ENCODE measurements at regions not wholly inside any gene's neighbourhood (a gene's known extent, or its start where the extent isn't known, plus 50 kb on each side); places are given as distances from the start of the nearest gene placed in this dataset.

DNA sequence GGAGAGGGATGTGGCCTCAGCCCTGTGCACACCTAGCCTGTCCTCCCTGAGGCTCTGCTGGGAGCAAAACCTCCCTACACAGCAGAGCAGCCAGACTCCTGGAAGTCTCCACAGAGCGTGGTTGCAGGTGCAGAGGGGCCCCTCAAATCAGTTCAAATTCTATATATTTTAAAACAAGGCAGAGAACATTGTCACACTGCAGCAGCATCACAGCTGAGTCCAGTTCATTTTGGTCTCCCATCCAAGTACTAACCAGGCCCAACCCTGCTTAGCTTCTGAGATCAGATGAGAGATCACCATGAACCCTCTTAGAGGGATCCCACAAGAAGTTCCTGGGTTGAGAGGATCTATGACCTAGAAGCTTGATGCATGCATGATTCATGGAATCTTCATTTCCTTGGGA lies 331.0 kb upstream of the RGMA start:
- 83 to 86% methylated on average over 1 of the region's 1 CpG for WGBS, 2 donors
- Histone ChIP-seq H3K4me1 (no peaks in the 10 kb centered on the region), H3K4me3 (no peak overlapping the region), H3K9me3 (no peaks in the 10 kb centered on the region), H3K36me3 (no peaks in the 10 kb centered on the region), H3K27me3 (no peaks in the 10 kb centered on the region), H3K27ac (no peak overlapping the region)
- DNase-seq (no peak), ATAC-seq (no peak), FAIRE-seq (no peak)
- intact Hi-C loops (cut with DNase I): no loop called here
- TF ChIP-seq, protein P1, sequence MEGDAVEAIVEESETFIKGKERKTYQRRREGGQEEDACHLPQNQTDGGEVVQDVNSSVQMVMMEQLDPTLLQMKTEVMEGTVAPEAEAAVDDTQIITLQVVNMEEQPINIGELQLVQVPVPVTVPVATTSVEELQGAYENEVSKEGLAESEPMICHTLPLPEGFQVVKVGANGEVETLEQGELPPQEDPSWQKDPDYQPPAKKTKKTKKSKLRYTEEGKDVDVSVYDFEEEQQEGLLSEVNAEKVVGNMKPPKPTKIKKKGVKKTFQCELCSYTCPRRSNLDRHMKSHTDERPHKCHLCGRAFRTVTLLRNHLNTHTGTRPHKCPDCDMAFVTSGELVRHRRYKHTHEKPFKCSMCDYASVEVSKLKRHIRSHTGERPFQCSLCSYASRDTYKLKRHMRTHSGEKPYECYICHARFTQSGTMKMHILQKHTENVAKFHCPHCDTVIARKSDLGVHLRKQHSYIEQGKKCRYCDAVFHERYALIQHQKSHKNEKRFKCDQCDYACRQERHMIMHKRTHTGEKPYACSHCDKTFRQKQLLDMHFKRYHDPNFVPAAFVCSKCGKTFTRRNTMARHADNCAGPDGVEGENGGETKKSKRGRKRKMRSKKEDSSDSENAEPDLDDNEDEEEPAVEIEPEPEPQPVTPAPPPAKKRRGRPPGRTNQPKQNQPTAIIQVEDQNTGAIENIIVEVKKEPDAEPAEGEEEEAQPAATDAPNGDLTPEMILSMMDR (IDR thresholded peaks at IDR 0.05): no peak

DNA sequence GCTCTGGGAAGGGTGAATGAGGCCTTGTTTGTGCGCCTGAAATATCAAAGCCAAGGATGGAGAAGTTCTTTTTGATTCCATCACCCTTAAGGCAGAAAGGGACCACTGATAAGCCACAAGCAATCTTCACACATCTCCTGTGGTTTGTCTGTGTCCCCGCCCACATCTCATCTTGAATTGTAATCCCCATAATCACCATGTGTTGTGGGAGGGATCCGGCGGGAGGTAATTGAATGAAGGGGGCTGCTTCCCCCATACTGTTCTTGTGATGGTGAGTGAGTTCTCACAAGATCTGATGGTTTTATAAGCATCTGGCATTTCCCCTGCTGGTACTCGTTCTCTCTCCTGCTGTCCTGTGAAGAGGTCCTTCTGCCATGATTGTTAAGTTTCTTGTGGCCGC lies 329.6 kb upstream of the RGMA start:
- Histone ChIP-seq H3K27ac (no peak overlapping the region), H3K4me3 (no peak overlapping the region), H3K4me1 (no peaks in the 10 kb centered on the region), H3K27me3 (no peaks in the 10 kb centered on the region), H3K36me3 (no peaks in the 10 kb centered on the region), H3K9me3 (no peaks in the 10 kb centered on the region)
- TF ChIP-seq, protein P1 (IDR thresholded peaks at IDR 0.05): no peak
- no peak for FAIRE-seq
- 87 to 94% methylated on average over 6 of the region's 6 CpGs for WGBS, 2 donors
- intact Hi-C loops (cut with DNase I): no loop called here
- DNase-seq: no peak
- ATAC-seq: no peak

DNA sequence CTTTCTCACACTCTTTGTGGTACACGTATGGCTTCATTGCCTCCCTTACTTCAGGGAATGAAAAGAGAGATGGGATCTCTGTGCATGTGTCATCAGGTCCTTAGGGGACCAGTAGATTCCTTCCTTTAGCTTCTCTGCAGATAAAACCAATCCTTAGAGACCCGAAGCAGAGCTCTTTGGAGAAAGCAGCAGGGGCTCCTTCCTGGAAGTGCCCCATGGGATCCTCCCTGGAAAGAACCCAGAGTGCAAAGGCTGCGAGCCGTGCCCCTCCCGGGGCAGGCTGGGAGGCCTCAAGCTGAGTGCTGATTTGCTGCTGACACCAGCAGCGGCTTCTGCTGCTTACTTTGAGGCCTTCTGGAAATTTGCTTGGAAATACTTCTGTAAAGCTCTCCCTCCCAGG lies 328.6 kb upstream of the RGMA start:
- Histone ChIP-seq H3K27me3 (no peaks in the 10 kb centered on the region), H3K9me3 (no peaks in the 10 kb centered on the region), H3K4me3 (no peak overlapping the region), H3K36me3 (no peaks in the 10 kb centered on the region), H3K4me1 (no peaks in the 10 kb centered on the region), H3K27ac (no peak overlapping the region)
- 81 to 88% methylated on average over 6 of the region's 6 CpGs for WGBS, 2 donors
- DNase-seq (peak in 1 of 6 donors; percentile 13), FAIRE-seq (no peak), ATAC-seq (no peak)
- intact Hi-C loops (cut with DNase I): no loop called here
- TF ChIP-seq, protein P1 (IDR thresholded peaks at IDR 0.05): no peak

DNA sequence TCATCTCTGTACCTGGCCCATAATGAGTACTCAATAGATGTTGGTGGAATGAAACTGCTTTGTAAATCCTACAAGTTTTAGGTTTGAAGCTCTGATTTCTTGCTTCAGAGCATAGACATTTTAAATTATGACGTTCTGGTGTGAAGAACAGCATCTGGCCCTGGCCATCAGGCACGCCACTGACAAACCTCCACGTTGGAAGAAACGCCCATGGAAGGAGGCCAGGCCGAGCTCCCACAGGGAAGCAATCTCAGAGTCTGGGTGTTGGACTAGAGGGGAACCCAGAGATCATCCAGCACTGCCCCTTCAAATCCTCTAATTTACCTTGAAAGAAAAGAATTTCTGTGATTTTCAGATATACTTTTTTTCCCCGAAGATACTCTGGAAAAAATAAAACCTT lies 328.1 kb upstream of the RGMA start:
- Histone ChIP-seq H3K36me3 (no peaks in the 10 kb centered on the region), H3K27me3 (no peaks in the 10 kb centered on the region), H3K9me3 (no peaks in the 10 kb centered on the region), H3K27ac (no peak overlapping the region), H3K4me1 (no peaks in the 10 kb centered on the region), H3K4me3 (no peak overlapping the region)
- intact Hi-C loops (cut with DNase I): no loop called here
- ATAC-seq: no peak
- no peak for DNase-seq
- TF ChIP-seq, protein P1 (IDR thresholded peaks at IDR 0.05): no peak
- FAIRE-seq: no peak
- 70 to 72% methylated on average over 6 of the region's 6 CpGs for WGBS, 2 donors

DNA sequence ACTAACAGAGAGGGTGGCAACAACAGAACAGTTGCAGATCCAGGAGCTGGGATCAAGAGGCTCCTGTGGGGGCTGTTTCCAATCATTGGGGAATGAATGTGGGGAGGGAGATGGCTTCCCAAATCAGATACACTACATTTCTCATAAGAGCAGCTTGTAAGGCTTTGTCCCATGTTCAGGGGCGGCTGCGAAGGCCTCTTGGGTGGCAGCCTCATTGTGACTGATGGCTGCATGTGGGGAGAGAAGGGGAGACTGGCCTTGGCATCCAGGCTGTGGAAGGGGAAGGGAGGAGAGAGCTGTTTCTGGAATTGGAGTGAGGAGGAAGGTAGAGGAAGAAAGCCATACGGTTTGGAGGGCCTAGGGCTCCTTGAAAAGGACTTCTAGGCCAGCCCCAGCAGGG lies 326.6 kb upstream of the RGMA start:
- no peaks in the 10 kb centered on the region for H3K9me3 ChIP-seq
- ATAC-seq: no peak

More for the DNA sequence above, 326.6 kb upstream of the RGMA start:
- DNase-seq (no peak), FAIRE-seq (no peak)
- no peak overlapping the region for H3K27ac ChIP-seq
- WGBS, 2 donors: 94 to 99% methylated on average over 3 of the region's 3 CpGs
- H3K36me3 ChIP-seq: no peaks in the 10 kb centered on the region
- TF ChIP-seq, protein P1 (IDR thresholded peaks at IDR 0.05): no peak
- H3K27me3 ChIP-seq: no peaks in the 10 kb centered on the region
- H3K4me1 ChIP-seq: no peaks in the 10 kb centered on the region
- H3K4me3 ChIP-seq: no peak overlapping the region
- intact Hi-C loops (cut with DNase I): no loop called here
